Kidney epithelial cell (primary cell): ENCODE measurements at regions not wholly inside any gene's neighbourhood (a gene's known extent, or its start where the extent isn't known, plus 50 kb on each side); places are given as distances from the start of the nearest gene placed in this dataset.

Experiments
- DNase-seq: peaks from one replicate; pipeline ENCODE4 v3.0.0-alpha.2; 2010; ENCODE audit warnings: low read depth
- H3K27me3 ChIP-seq: 2 replicates; pipeline ENCODE4 v1.6.0; 2011; ENCODE audit warnings: low read length; ENCODE audit not compliant: control insufficient read depth, insufficient read depth
- H3K36me3 ChIP-seq: 2 replicates; pipeline ENCODE4 v1.5.1; 2011; ENCODE audit warnings: low read length; ENCODE audit not compliant: control insufficient read depth, insufficient read depth
- H3K4me3 ChIP-seq: 2 replicates; pipeline ENCODE4 v1.5.1; 2011; ENCODE audit warnings: low read depth, mild to moderate bottlenecking, control low read depth, low read length
- CTCF ChIP-seq: IDR thresholded peaks from 2 replicates; pipeline ENCODE4 v1.5.1; 2011; ENCODE audit warnings: mild to moderate bottlenecking, moderate library complexity, low read length, control low read depth, inconsistent platforms; ENCODE audit not compliant: insufficient read depth, poor library complexity, severe bottlenecking

GRCh38 chr5:87966213-87966612 lies 302.4 kb downstream of the TMEM161B start:
- Histone ChIP-seq H3K4me3 (no peak overlapping the region), H3K27me3 (no peaks in the 10 kb centered on the region), H3K36me3 (no peaks in the 10 kb centered on the region)
- no peak for DNase-seq
- no peak for TF ChIP-seq CTCF

DNA sequence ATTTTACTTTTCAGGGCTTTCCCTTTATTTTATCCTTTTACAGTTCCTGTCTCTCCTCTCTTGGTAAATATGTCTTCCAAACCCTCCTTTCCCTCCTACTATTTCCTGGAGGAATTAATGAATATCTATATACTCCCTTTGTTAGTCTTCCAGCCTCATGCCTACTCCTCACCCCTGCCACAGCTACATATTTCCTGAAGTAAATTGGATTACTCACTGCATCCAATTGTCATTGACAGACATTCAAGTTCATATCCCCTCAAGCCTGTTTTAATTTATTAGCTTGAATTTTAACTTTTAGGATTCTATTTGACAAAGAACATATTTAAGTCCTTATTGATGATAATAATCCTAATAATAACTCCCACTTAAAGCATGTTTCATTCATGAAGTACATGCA lies 314.5 kb downstream of the TMEM161B start:
- no peaks in the 10 kb centered on the region for H3K36me3 ChIP-seq
- no peak for TF ChIP-seq CTCF

DNA sequence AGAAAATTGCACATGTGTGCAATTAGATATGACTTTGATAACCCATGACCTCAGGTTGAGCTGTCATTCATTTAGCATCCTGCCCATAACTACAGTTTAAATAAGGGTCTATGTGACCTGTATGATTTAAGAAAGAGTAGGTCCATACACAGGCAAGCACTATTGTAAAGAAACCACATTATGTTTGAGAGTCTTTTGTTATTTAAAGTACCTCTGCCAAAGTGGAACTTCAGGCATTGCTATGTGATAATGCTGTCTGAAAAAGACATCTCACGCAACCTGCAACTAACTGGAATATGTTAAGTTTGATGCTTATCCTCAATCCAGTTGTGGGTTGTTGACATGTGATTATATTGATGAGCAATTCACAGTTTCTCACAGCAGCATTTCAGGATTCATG lies 317.0 kb downstream of the TMEM161B start:
- no peak for TF ChIP-seq CTCF
- Histone ChIP-seq H3K27me3 (no peaks in the 10 kb centered on the region), H3K36me3 (no peaks in the 10 kb centered on the region), H3K4me3 (no peak overlapping the region)
- DNase-seq: no peak

More for the DNA sequence above, 314.5 kb downstream of the TMEM161B start:
- no peak for DNase-seq
- Histone ChIP-seq H3K4me3 (no peak overlapping the region), H3K27me3 (no peaks in the 10 kb centered on the region)

- DNase-seq: no peak
- no peak overlapping the region for H3K4me3 ChIP-seq
- TF ChIP-seq CTCF: no peak
- no peaks in the 10 kb centered on the region for H3K27me3 ChIP-seq
- no peaks in the 10 kb centered on the region for H3K36me3 ChIP-seq
Observed at GRCh38 chr5:87949676-87950631, 318.7 kb downstream of the TMEM161B start.

GRCh38 chr5:87948486-87948885 lies 320.2 kb downstream of the TMEM161B start:
- no peak for TF ChIP-seq CTCF
- peaks cover 3% of the 10 kb centered on the region for H3K27me3 ChIP-seq
- no peak overlapping the region for H3K4me3 ChIP-seq
- H3K36me3 ChIP-seq: no peaks in the 10 kb centered on the region
- DNase-seq: no peak
